Right lobe of liver (tissue), 4 donors: ENCODE measurements at regions not wholly inside any gene's neighbourhood (a gene's known extent, or its start where the extent isn't known, plus 50 kb on each side); places are given as distances from the start of the nearest gene placed in this dataset.

ENCODE experiments used
- CTCF ChIP-seq, 4 donors: fragments of 200-600 bp in 3 of 4; fragments of 450-650 bp in 1 of 4; IDR thresholded peaks; one replicate each; pipeline versions ENCODE4 v1.5.1 to v1.8.0; 2016 to 2022; ENCODE audit warnings: antibody characterized with exemption in 4 of 4, mild to moderate bottlenecking in 2 of 4
- POLR2A ChIP-seq: fragments of 450-650 bp; IDR thresholded peaks from one replicate; pipeline ENCODE4 v1.6.1; 2017; ENCODE audit warnings: antibody characterized with exemption, mild to moderate bottlenecking
- donor health status: DM: no; HTN: no; CAD: no.
- donor health status: DM: no; HTN: no; CAD: no.
- donor health status: DM: no; HTN: yes; CAD: no.

GRCh38 chr1:30277911-30278310 is 445.5 kb downstream of the MATN1 start:
- TF ChIP-seq CTCF (IDR thresholded peaks at IDR 0.05) (no peak), POLR2A (no peak)
